Smooth muscle cell (in vitro differentiated cells): ENCODE measurements at regions not wholly inside any gene's neighbourhood (a gene's known extent, or its start where the extent isn't known, plus 50 kb on each side); places are given as distances from the start of the nearest gene placed in this dataset.

Experiments
- DNase-seq: peaks from one replicate; lab custom pipeline; 2025; ENCODE audit not compliant: unreplicated experiment; lab: John Stamatoyannopoulos, UW
- H2AFZ ChIP-seq: fragments of 200-600 bp; sonication (generic); 2 replicates; pipeline ENCODE4 v1.6.0; 2016; ENCODE audit warnings: antibody characterized with exemption, low read depth, mild to moderate bottlenecking
- H3F3A ChIP-seq: fragments of 200-600 bp; sonication (generic); 2 replicates; pipeline ENCODE4 v1.6.0; 2017; ENCODE audit warnings: antibody characterized with exemption, low read depth
- H3K27ac ChIP-seq: fragments of 200-600 bp; sonication (generic); 2 replicates; pipeline ENCODE4 v1.5.1; 2016; ENCODE audit warnings: low read depth, mild to moderate bottlenecking
- H3K27me3 ChIP-seq: fragments of 200-600 bp; sonication (generic); 2 replicates; pipeline ENCODE4 v1.6.1; 2016; ENCODE audit warnings: low read depth, mild to moderate bottlenecking
- H3K36me3 ChIP-seq: fragments of 200-600 bp; sonication (generic); 2 replicates; pipeline ENCODE4 v1.5.1; 2016; ENCODE audit warnings: low read depth
- H3K4me1 ChIP-seq: fragments of 200-600 bp; sonication (generic); 2 replicates; pipeline ENCODE4 v1.5.1; 2016; ENCODE audit warnings: low read depth
- H3K4me2 ChIP-seq: fragments of 200-600 bp; sonication (generic); 2 replicates; pipeline ENCODE4 v1.6.0; 2016; ENCODE audit warnings: mild to moderate bottlenecking
- H3K4me3 ChIP-seq: fragments of 200-600 bp; sonication (generic); 2 replicates; pipeline ENCODE4 v1.5.1; 2016; ENCODE audit warnings: mild to moderate bottlenecking
- H3K79me2 ChIP-seq: fragments of 200-600 bp; sonication (generic); 2 replicates; pipeline ENCODE4 v1.6.0; 2016; ENCODE audit warnings: low read depth, mild to moderate bottlenecking
- H3K9ac ChIP-seq: fragments of 200-600 bp; sonication (generic); 2 replicates; pipeline ENCODE4 v1.6.0; 2016; ENCODE audit warnings: low read depth
- H3K9me3 ChIP-seq: fragments of 200-600 bp; sonication (generic); replicated peaks from 2 replicates; pipeline ENCODE4 v1.5.1; 2016; ENCODE audit warnings: low read depth
- H4K20me1 ChIP-seq: fragments of 200-600 bp; sonication (generic); 2 replicates; pipeline ENCODE4 v1.6.0; 2016; ENCODE audit warnings: low read depth
- CTCF ChIP-seq: fragments of 200-600 bp; sonication (generic); IDR thresholded peaks from 2 replicates; pipeline ENCODE4 v1.5.1; 2017; ENCODE audit warnings: borderline replicate concordance, mild to moderate bottlenecking, antibody characterized with exemption; ENCODE audit not compliant: insufficient read depth, poor library complexity, severe bottlenecking
- WGBS: methylation state at CpG from one replicate; pipeline ENCODE4 v1.1.7; 2016; ENCODE audit warnings: low lambda C conversion rate; 5-methylcytosine and 5-hydroxymethylcytosine counted together

- Histone ChIP-seq H2AFZ (no peak overlapping the region), H3K79me2 (no peaks in the 10 kb centered on the region), H3K4me1 (no peaks in the 10 kb centered on the region), H3K4me3 (no peak overlapping the region), H3K27ac (no peak overlapping the region), H3K4me2 (no peak overlapping the region), H3K36me3 (no peaks in the 10 kb centered on the region), H4K20me1 (no peaks in the 10 kb centered on the region), H3K27me3 (no peaks in the 10 kb centered on the region), H3F3A (no peaks in the 10 kb centered on the region), H3K9ac (no peak overlapping the region), H3K9me3 (no peaks in the 10 kb centered on the region)
- no peak for DNase-seq
- no peak for TF ChIP-seq CTCF
- WGBS = 80% methylated on average over 10 of the region's 10 CpGs
Measured at GRCh38 chr1:4962836-4963235, 308.4 kb downstream of the AJAP1 start.

- no peaks in the 10 kb centered on the region for H4K20me1 ChIP-seq
- no peaks in the 10 kb centered on the region for H3K4me1 ChIP-seq
- H3K9me3 ChIP-seq = no peaks in the 10 kb centered on the region
- no peaks in the 10 kb centered on the region for H3F3A ChIP-seq
- no peak overlapping the region for H2AFZ ChIP-seq
- no peak overlapping the region for H3K4me3 ChIP-seq
- H3K27ac ChIP-seq = no peak overlapping the region
- TF ChIP-seq CTCF = no peak
- H3K4me2 ChIP-seq = no peak overlapping the region
- H3K27me3 ChIP-seq = no peaks in the 10 kb centered on the region
- no peak for DNase-seq
- 94% methylated on average over 8 of the region's 8 CpGs for WGBS
- H3K79me2 ChIP-seq = no peaks in the 10 kb centered on the region
- no peak overlapping the region for H3K9ac ChIP-seq
- H3K36me3 ChIP-seq = no peaks in the 10 kb centered on the region
Measured at GRCh38 chr1:4961935-4962645, 307.7 kb downstream of the AJAP1 start.

DNA sequence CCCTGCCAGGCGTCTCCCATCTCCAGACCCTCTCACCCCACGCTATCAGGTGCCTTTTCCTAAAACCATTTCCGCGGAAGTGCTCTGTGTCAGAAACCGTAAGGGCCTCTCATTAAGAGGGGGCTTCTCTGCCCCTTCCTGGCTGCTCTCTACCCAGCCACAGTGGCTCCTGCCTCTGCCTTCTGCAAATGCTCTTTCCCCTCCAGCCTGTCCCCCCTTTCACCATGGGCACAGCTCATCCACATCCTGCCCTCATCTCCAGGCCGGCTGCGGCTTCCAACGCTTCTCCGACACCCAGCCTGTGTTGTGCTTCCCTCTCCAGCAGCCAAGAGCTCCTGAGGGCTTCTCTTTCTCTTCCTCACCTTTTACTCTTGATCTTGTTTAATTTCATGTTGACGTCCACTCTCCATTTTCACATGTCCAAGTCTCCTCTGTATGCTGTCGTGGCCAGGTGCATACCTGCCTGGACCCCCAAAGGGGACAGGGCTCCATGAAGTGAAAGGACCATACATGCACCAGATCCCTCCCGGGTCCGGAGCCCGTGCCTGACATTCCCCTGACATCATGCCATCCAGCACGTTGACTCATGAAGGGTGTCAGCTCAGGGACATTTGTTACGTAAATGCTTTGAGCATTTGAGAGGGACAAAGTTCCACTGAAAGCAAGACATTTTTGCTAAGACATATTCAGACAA is 306.5 kb downstream of the AJAP1 start:
- no peak overlapping the region for H3K9ac ChIP-seq
- H3K79me2 ChIP-seq = no peaks in the 10 kb centered on the region
- H3K4me3 ChIP-seq = no peak overlapping the region
- no peaks in the 10 kb centered on the region for H3K9me3 ChIP-seq
- WGBS = 62% methylated on average over 16 of the region's 16 CpGs
- H3K36me3 ChIP-seq = no peaks in the 10 kb centered on the region
- no peak for TF ChIP-seq CTCF
- H2AFZ ChIP-seq = no peak overlapping the region
- H3K4me1 ChIP-seq = no peaks in the 10 kb centered on the region
- no peaks in the 10 kb centered on the region for H3K27me3 ChIP-seq
- DNase-seq = no peak
- no peak overlapping the region for H3K27ac ChIP-seq
- no peaks in the 10 kb centered on the region for H4K20me1 ChIP-seq
- H3F3A ChIP-seq = no peaks in the 10 kb centered on the region
- no peak overlapping the region for H3K4me2 ChIP-seq

DNA sequence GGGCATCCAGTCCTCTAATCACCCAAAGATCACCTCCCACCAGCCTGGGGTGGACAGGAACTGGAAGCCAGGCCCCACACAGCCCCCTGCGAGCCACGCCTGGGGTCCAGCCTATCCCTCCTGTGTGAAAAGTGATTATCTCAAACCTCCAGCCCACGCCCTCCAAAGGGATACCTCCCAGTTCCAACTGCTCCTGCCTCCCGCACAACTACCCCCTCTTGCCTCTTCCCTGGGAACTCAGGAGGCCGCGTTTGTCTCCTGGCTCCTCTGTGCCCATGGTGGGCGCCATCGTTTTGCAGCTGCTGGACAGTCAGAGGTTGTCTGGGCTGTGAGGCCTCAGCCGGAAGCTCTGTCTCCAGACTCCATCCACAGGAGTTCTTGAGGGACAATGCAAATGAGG is 305.9 kb downstream of the AJAP1 start:
- H2AFZ ChIP-seq = no peak overlapping the region
- H3K9me3 ChIP-seq = no peaks in the 10 kb centered on the region
- no peaks in the 10 kb centered on the region for H3K79me2 ChIP-seq
- no peaks in the 10 kb centered on the region for H3K4me1 ChIP-seq
- no peak for DNase-seq
- H3K4me3 ChIP-seq = no peak overlapping the region
- 94% methylated on average over 9 of the region's 9 CpGs for WGBS
- H3K27ac ChIP-seq = no peak overlapping the region
- no peaks in the 10 kb centered on the region for H4K20me1 ChIP-seq
- no peaks in the 10 kb centered on the region for H3K27me3 ChIP-seq
- no peaks in the 10 kb centered on the region for H3K36me3 ChIP-seq
- no peak for TF ChIP-seq CTCF
- no peak overlapping the region for H3K4me2 ChIP-seq
- H3F3A ChIP-seq = no peaks in the 10 kb centered on the region
- H3K9ac ChIP-seq = no peak overlapping the region
